MM.1S (cell line): ENCODE measurements at regions not wholly inside any gene's neighbourhood (a gene's known extent, or its start where the extent isn't known, plus 50 kb on each side); places are given as distances from the start of the nearest gene placed in this dataset.

ENCODE experiments used
- DNase-seq: peaks from one replicate; pipeline ENCODE4 v3.0.0-alpha.2; 2015
- H2AFZ ChIP-seq: fragments of 300-600 bp; sonication (generic); 2 replicates; pipeline ENCODE4 v1.6.0; 2016; ENCODE audit warnings: antibody characterized with exemption, low read length
- H3F3A ChIP-seq: fragments of 300-600 bp; sonication (generic); 2 replicates; pipeline ENCODE4 v1.6.1; 2016; ENCODE audit warnings: mild to moderate bottlenecking, antibody characterized with exemption, low read length, moderate library complexity, mixed read lengths; ENCODE audit not compliant: insufficient read depth
- H3K27ac ChIP-seq: fragments of 300-600 bp; sonication (generic); 2 replicates; pipeline ENCODE4 v1.5.1; 2016; ENCODE audit warnings: mild to moderate bottlenecking, low read length
- H3K27me3 ChIP-seq: fragments of 300-600 bp; sonication (generic); replicated peaks from 2 replicates; pipeline ENCODE4 v1.6.0; 2016; ENCODE audit warnings: low read length; ENCODE audit not compliant: insufficient read depth
- H3K36me3 ChIP-seq: fragments of 300-600 bp; sonication (generic); replicated peaks from 2 replicates; pipeline ENCODE4 v1.6.1; 2016; ENCODE audit warnings: mild to moderate bottlenecking, low read length, mixed read lengths; ENCODE audit not compliant: insufficient read depth
- H3K4me1 ChIP-seq: fragments of 300-600 bp; sonication (generic); 2 replicates; pipeline ENCODE4 v1.6.1; 2016; ENCODE audit warnings: low read length, mixed read lengths
- H3K4me2 ChIP-seq: fragments of 300-600 bp; sonication (generic); 2 replicates; pipeline ENCODE4 v1.6.0; 2016; ENCODE audit warnings: low read depth, low read length
- H3K4me3 ChIP-seq: fragments of 300-600 bp; sonication (generic); 2 replicates; pipeline ENCODE4 v1.5.1; 2016; ENCODE audit warnings: low read length, mixed read lengths
- H3K79me2 ChIP-seq: fragments of 300-600 bp; sonication (generic); 2 replicates; pipeline ENCODE4 v1.6.1; 2016; ENCODE audit warnings: mixed run types, low read length, mixed read lengths
- H3K9ac ChIP-seq: fragments of 300-600 bp; sonication (generic); 2 replicates; pipeline ENCODE4 v1.6.1; 2016; ENCODE audit warnings: low read length, mixed read lengths
- H3K9me2 ChIP-seq: fragments of 300-600 bp; sonication (generic); replicated peaks from 2 replicates; pipeline ENCODE4 v1.6.1; 2016; ENCODE audit warnings: mild to moderate bottlenecking, low read length, mixed read lengths; ENCODE audit not compliant: insufficient read depth
- H3K9me3 ChIP-seq: fragments of 300-600 bp; sonication (generic); replicated peaks from 2 replicates; pipeline ENCODE4 v1.6.1; 2016; ENCODE audit warnings: mild to moderate bottlenecking, low read length, mixed read lengths; ENCODE audit not compliant: insufficient read depth
- H4K20me1 ChIP-seq: fragments of 300-600 bp; sonication (generic); 2 replicates; pipeline ENCODE4 v1.6.1; 2016; ENCODE audit warnings: mild to moderate bottlenecking, low read length, moderate library complexity, mixed read lengths; ENCODE audit not compliant: insufficient read depth
- CTCF ChIP-seq: fragments of 300-600 bp; sonication (generic); IDR thresholded peaks from 2 replicates; pipeline ENCODE4 v1.5.1; 2016; ENCODE audit warnings: antibody characterized with exemption, low read length, mixed read lengths
- EZH2 ChIP-seq: fragments of 300-600 bp; sonication (generic); optimal IDR thresholded peaks from 2 replicates; pipeline ENCODE3; 2017; ENCODE audit warnings: low read depth, mild to moderate bottlenecking, antibody characterized with exemption, low read length, mixed read lengths
- EZH2phosphoT487 ChIP-seq: fragments of 300-600 bp; sonication (generic); IDR thresholded peaks from 2 replicates; pipeline ENCODE4 v1.6.1; 2018; ENCODE audit warnings: antibody characterized with exemption, low read length

GRCh38 chr4:98754736-98755135 lies 96.3 kb upstream of the TSPAN5 start:
- no peaks in the 10 kb centered on the region for H3K9me2 ChIP-seq
- H3K36me3 ChIP-seq, result no peaks in the 10 kb centered on the region
- no peak for TF ChIP-seq CTCF
- TF ChIP-seq EZH2, result no peak
- no peak for TF ChIP-seq EZH2phosphoT487
- no peaks in the 10 kb centered on the region for H3K4me1 ChIP-seq
- H3K9ac ChIP-seq, result no peak overlapping the region
- H3K27ac ChIP-seq, result no peak overlapping the region
- no peaks in the 10 kb centered on the region for H3K9me3 ChIP-seq
- H3K4me2 ChIP-seq, result no peak overlapping the region
- no peaks in the 10 kb centered on the region for H3K79me2 ChIP-seq
- H2AFZ ChIP-seq, result no peak overlapping the region
- H4K20me1 ChIP-seq, result no peaks in the 10 kb centered on the region
- DNase-seq, result no peak
- H3K27me3 ChIP-seq, result no peaks in the 10 kb centered on the region
- no peaks in the 10 kb centered on the region for H3F3A ChIP-seq
- H3K4me3 ChIP-seq, result no peak overlapping the region

GRCh38 chr4:98749206-98749605 lies 90.8 kb upstream of the TSPAN5 start:
- Histone ChIP-seq H2AFZ (no peak overlapping the region), H4K20me1 (no peaks in the 10 kb centered on the region), H3K79me2 (no peaks in the 10 kb centered on the region), H3K27ac (no peak overlapping the region), H3K9ac (no peak overlapping the region), H3K4me2 (no peak overlapping the region), H3K9me2 (no peaks in the 10 kb centered on the region), H3K9me3 (no peaks in the 10 kb centered on the region), H3K27me3 (no peaks in the 10 kb centered on the region), H3K4me3 (no peak overlapping the region), H3K4me1 (no peaks in the 10 kb centered on the region), H3K36me3 (no peaks in the 10 kb centered on the region), H3F3A (no peaks in the 10 kb centered on the region)
- TF ChIP-seq CTCF (no peak), EZH2phosphoT487 (no peak), EZH2 (no peak)
- no peak for DNase-seq

- H2AFZ ChIP-seq, result no peak overlapping the region
These were observed 90.2 kb upstream of the TSPAN5 start for GRCh38 chr4:98748609-98749008.

More at GRCh38 chr4:98748609-98749008, 90.2 kb upstream of the TSPAN5 start:
- H3K4me3 ChIP-seq, result no peak overlapping the region
- H3K79me2 ChIP-seq, result no peaks in the 10 kb centered on the region
- no peaks in the 10 kb centered on the region for H3K9me2 ChIP-seq
- no peaks in the 10 kb centered on the region for H3K36me3 ChIP-seq
- no peak overlapping the region for H3K9ac ChIP-seq
- no peaks in the 10 kb centered on the region for H3K27me3 ChIP-seq
- H4K20me1 ChIP-seq, result no peaks in the 10 kb centered on the region
- no peaks in the 10 kb centered on the region for H3K9me3 ChIP-seq
- no peaks in the 10 kb centered on the region for H3F3A ChIP-seq
- TF ChIP-seq EZH2 (no peak), CTCF (no peak), EZH2phosphoT487 (no peak)
- H3K4me1 ChIP-seq, result no peaks in the 10 kb centered on the region
- no peak overlapping the region for H3K4me2 ChIP-seq
- H3K27ac ChIP-seq, result no peak overlapping the region
- DNase-seq, result no peak
